ENCODE measurements at regions not wholly inside any gene's neighbourhood (a gene's known extent, or its start where the extent isn't known, plus 50 kb on each side); places are given as distances from the start of the nearest gene placed in this dataset.

DNA sequence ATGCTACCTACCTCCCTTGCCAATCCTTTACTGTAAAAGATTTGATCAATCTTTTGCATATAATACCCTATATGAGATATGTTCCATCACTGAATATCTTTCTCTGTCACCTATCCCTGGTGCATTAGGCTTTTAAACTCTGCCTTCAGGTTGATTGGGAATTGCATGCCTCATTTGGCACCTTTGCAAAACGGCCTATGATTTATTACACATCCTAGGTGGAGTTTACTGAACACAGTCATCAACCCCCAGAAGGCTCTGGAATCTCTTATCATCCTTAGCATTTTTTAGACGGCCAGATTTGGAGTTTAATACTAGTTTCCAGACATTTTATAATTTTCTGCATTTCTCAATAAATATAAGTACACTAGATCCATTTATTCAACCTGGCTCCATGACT is 448.4 kb upstream of the SLC10A2 start:
- in situ Hi-C loops (cut with HindIII; ENCODE audit: low sequenced_read_pairs), result no loop called here

GRCh38 chr13:103514188-103514587 is 448.0 kb upstream of the SLC10A2 start:
- no peak for DNase-seq (ENCODE audit: low read depth, low spot score)
- TF ChIP-seq CTCF (IDR thresholded peaks at IDR 0.05; ENCODE audit: low read depth, low read length), result no peak
- in situ Hi-C loops (cut with HindIII; ENCODE audit: low sequenced_read_pairs), result no loop called here
- no peak overlapping the region for H3K4me3 ChIP-seq (ENCODE audit: low read depth, low read length)

More for the DNA sequence above, 448.4 kb upstream of the SLC10A2 start:
- TF ChIP-seq CTCF (IDR thresholded peaks at IDR 0.05; ENCODE audit: low read depth, low read length), result no peak
- no peak for DNase-seq (ENCODE audit: low read depth, low spot score)
- H3K4me3 ChIP-seq (ENCODE audit: low read depth, low read length), result no peak overlapping the region

- in situ Hi-C loops (cut with HindIII; ENCODE audit: low sequenced_read_pairs), result no loop called here
- TF ChIP-seq CTCF (IDR thresholded peaks at IDR 0.05; ENCODE audit: low read depth, low read length), result no peak
- H3K4me3 ChIP-seq (ENCODE audit: low read depth, low read length), result no peak overlapping the region
Observed at GRCh38 chr13:103510007-103510535, 443.9 kb upstream of the SLC10A2 start.

DNA sequence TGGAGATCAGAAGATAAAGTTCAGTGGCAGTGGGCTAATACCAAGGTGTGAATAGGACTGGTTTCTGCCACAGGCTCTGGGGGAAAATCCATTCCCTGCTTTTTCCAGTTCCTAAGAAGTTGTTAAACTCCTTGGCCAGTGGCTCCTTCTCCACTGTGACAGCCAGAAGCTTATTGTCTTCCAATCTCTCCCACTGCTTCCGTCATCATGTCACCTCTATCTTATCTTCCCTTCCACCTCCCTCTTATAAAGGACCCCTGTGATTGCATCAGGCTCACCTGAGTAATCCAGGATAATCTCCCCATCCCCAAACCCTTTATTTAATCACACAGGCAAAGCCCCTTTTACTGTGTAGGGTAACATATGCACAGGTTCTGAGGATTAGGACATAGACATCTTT is 431.2 kb upstream of the SLC10A2 start:
- H3K4me3 ChIP-seq (ENCODE audit: low read depth, low read length), result no peak overlapping the region
- TF ChIP-seq CTCF (IDR thresholded peaks at IDR 0.05; ENCODE audit: low read depth, low read length), result no peak
- no peak for DNase-seq (ENCODE audit: low read depth, low spot score)
- in situ Hi-C loops (cut with HindIII; ENCODE audit: low sequenced_read_pairs), result no loop called here

More at GRCh38 chr13:103510007-103510535, 443.9 kb upstream of the SLC10A2 start:
- DNase-seq (ENCODE audit: low read depth, low spot score), result no peak

- no peak overlapping the region for H3K4me3 ChIP-seq (ENCODE audit: low read depth, low read length)
- TF ChIP-seq CTCF (IDR thresholded peaks at IDR 0.05; ENCODE audit: low read depth, low read length), result no peak
- in situ Hi-C loops (cut with HindIII; ENCODE audit: low sequenced_read_pairs), result no loop called here
- DNase-seq (ENCODE audit: low read depth, low spot score), result peak; percentile 2
Observed at GRCh38 chr13:103487841-103488240, 421.6 kb upstream of the SLC10A2 start.

DNA sequence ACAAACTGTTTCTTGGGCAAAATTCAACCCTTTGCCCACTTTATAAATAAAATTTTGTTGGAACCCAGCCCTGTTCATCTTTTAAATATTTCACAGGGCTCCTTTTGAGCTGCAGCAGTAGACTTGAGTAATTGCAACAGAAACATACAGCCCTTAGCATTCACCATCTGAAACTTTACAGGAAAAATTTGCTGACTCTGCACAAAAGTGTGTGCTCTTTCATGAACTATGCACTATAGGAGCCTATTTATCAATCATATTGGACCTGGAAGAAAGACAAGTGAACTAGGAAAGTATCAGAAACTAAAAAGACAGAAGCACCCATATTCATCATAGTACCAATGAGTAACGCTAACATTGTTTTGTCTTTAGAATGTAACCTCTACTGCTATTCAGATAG is 406.9 kb upstream of the SLC10A2 start:
- TF ChIP-seq CTCF (IDR thresholded peaks at IDR 0.05; ENCODE audit: low read depth, low read length), result no peak
- in situ Hi-C loops (cut with HindIII; ENCODE audit: low sequenced_read_pairs), result no loop called here
- H3K4me3 ChIP-seq (ENCODE audit: low read depth, low read length), result no peak overlapping the region
- no peak for DNase-seq (ENCODE audit: low read depth, low spot score)

- DNase-seq (ENCODE audit: low read depth, low spot score), result no peak
- no peak overlapping the region for H3K4me3 ChIP-seq (ENCODE audit: low read depth, low read length)
- in situ Hi-C loops (cut with HindIII; ENCODE audit: low sequenced_read_pairs), result no loop called here
- TF ChIP-seq CTCF (IDR thresholded peaks at IDR 0.05; ENCODE audit: low read depth, low read length), result no peak
Observed at GRCh38 chr13:103471896-103472295, 405.7 kb upstream of the SLC10A2 start.

Measured in astrocyte of the spinal cord (primary cell).